ENCODE measurements at regions not wholly inside any gene's neighbourhood (a gene's known extent, or its start where the extent isn't known, plus 50 kb on each side); places are given as distances from the start of the nearest gene placed in this dataset.

DNA sequence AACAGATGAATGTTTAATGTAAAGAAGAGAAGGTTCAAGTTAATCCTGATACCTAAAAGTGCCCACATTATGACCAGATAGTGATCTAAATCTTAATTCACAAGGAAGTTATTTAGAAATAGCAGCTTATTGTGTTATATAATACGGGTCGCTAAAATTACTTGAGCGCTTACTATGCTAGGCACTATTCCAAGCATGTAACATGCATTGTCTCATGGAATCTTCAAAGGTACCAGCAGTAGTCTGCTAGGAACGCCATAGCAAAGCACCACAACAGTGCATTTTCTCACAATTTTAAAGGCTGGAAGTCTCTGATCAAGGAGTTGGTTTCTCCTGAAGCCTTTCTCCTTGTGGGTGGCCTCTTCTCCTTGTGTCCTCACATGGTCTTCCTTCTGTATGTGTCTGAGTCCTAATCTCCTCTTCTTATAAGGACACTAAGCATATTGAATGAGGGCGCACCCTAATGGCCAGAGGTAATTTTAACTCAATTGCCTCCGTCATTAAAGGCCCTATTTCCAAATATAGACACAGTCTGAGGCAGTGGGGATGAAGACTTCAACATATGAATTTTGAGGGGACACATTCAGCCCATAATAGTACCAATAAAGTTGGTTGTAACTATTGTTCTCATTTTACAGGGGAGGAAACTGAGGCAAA, 118.4 kb downstream of the LRRC30 start:
- Histone ChIP-seq H4K20me1 (ENCODE audit: insufficient read depth, low read length) (no peaks in the 10 kb centered on the region), H3K36me3 (replicated peaks in 1 of 2; ENCODE audit: control insufficient read depth in 1 of 2, insufficient read depth in 2 of 2, low read length in 2 of 2) (no peaks in the 10 kb centered on the region), H3K27ac (ENCODE audit: low read depth in 1 of 2, low read length in 2 of 2) (no peak overlapping the region), H3K4me2 (replicated peaks; ENCODE audit: extremely low read depth, low read length, poor library complexity, severe bottlenecking) (no peak overlapping the region), H3K9ac (ENCODE audit: insufficient read depth, low read length, poor library complexity, severe bottlenecking) (no peak overlapping the region), H3K9me3 (replicated peaks in 1 of 2; ENCODE audit: control insufficient read depth in 1 of 2, insufficient read depth in 1 of 2, low read length in 2 of 2) (no peaks in the 10 kb centered on the region), H2AFZ (ENCODE audit: insufficient read depth, low read depth, low read length, poor library complexity, severe bottlenecking) (no peak overlapping the region), H3K27me3 (ENCODE audit: control insufficient read depth in 2 of 2, insufficient read depth in 2 of 2, low read length in 2 of 2) (no peaks in the 10 kb centered on the region), H3K79me2 (ENCODE audit: insufficient read depth, low read length) (no peaks in the 10 kb centered on the region), H3K4me3 (replicated peaks in 1 of 3; ENCODE audit: low read depth in 2 of 3, low read length in 3 of 3) (no peak overlapping the region), H3K4me1 (ENCODE audit: control insufficient read depth in 1 of 2, insufficient read depth in 2 of 2, low read length in 2 of 2) (no peaks in the 10 kb centered on the region)
- Mint-ChIP-seq H3K27ac (no peak overlapping the region), H3K4me1 (no peaks in the 10 kb centered on the region), H3K27me3 (ENCODE audit: low read depth in 3 of 3) (peaks cover 0 to 2% (median 0%) of the 10 kb centered on the region in 3 donors), H3K36me3 (no peaks in the 10 kb centered on the region), H3K9me3 (peaks cover 0 to 5% (median 0%) of the 10 kb centered on the region in 7 donors), H3K4me3 (no peak overlapping the region)
- intact Hi-C loops (cut with micrococcal nuclease): no loop called here
- 92% methylated on average over 2 of the region's 6 CpGs for WGBS (ENCODE audit: insufficient coverage)
- TF ChIP-seq, protein P1, sequence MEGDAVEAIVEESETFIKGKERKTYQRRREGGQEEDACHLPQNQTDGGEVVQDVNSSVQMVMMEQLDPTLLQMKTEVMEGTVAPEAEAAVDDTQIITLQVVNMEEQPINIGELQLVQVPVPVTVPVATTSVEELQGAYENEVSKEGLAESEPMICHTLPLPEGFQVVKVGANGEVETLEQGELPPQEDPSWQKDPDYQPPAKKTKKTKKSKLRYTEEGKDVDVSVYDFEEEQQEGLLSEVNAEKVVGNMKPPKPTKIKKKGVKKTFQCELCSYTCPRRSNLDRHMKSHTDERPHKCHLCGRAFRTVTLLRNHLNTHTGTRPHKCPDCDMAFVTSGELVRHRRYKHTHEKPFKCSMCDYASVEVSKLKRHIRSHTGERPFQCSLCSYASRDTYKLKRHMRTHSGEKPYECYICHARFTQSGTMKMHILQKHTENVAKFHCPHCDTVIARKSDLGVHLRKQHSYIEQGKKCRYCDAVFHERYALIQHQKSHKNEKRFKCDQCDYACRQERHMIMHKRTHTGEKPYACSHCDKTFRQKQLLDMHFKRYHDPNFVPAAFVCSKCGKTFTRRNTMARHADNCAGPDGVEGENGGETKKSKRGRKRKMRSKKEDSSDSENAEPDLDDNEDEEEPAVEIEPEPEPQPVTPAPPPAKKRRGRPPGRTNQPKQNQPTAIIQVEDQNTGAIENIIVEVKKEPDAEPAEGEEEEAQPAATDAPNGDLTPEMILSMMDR (IDR thresholded peaks at IDR 0.05): no peak
- no peak for DNase-seq

DNA sequence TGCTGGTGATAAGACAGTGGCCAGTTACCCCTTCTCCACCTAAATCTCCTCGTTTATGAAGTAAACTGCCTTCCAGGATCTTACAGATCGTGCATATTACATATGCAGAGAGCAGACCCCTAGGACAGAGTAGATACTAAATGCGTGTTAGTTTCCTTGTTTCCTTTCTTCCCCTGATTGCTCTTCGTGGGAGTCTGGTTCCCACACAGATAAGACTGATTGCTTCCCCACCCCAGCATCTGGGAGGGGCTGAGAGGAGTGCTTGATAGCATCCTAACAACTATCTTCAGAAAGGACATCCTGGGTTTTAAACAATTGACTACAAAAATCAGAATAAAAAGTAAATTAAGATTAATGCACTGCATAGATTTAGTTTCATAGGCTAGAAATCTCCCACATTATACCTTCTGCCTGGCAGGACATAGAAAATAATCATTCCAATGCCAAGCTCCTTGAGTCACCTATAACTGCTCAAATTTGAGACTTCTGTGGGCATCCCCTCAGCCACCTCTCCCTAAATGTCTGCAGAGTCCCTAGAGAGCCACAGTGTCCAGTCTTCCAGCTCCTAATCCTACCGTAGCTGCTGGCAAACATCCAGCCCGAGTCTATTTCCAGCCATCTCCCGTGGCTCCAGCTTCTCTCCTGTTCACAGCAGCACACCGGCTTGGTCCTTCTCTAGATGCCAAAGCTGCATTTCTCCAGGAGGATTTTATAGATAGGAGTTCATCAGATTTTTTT, 128.3 kb downstream of the LRRC30 start:
- intact Hi-C loops (cut with micrococcal nuclease): no loop called here

More for the DNA sequence above, 128.3 kb downstream of the LRRC30 start:
- 60% methylated on average over 1 of the region's 8 CpGs for WGBS (ENCODE audit: insufficient coverage)
- Histone ChIP-seq H3K36me3 (replicated peaks in 1 of 2; ENCODE audit: control insufficient read depth in 1 of 2, insufficient read depth in 2 of 2, low read length in 2 of 2) (no peaks in the 10 kb centered on the region), H3K4me3 (replicated peaks in 1 of 3; ENCODE audit: low read depth in 2 of 3, low read length in 3 of 3) (no peak overlapping the region), H3K9ac (ENCODE audit: insufficient read depth, low read length, poor library complexity, severe bottlenecking) (no peak overlapping the region), H2AFZ (ENCODE audit: insufficient read depth, low read depth, low read length, poor library complexity, severe bottlenecking) (no peak overlapping the region), H4K20me1 (ENCODE audit: insufficient read depth, low read length) (no peaks in the 10 kb centered on the region), H3K4me1 (ENCODE audit: control insufficient read depth in 1 of 2, insufficient read depth in 2 of 2, low read length in 2 of 2) (no peaks in the 10 kb centered on the region), H3K9me3 (replicated peaks in 1 of 2; ENCODE audit: control insufficient read depth in 1 of 2, insufficient read depth in 1 of 2, low read length in 2 of 2) (peaks cover 0 to 3% of the 10 kb centered on the region in 2 donors), H3K79me2 (ENCODE audit: insufficient read depth, low read length) (no peaks in the 10 kb centered on the region), H3K27ac (ENCODE audit: low read depth in 1 of 2, low read length in 2 of 2) (no peak overlapping the region), H3K4me2 (replicated peaks; ENCODE audit: extremely low read depth, low read length, poor library complexity, severe bottlenecking) (no peak overlapping the region), H3K27me3 (ENCODE audit: control insufficient read depth in 2 of 2, insufficient read depth in 2 of 2, low read length in 2 of 2) (no peaks in the 10 kb centered on the region)
- Mint-ChIP-seq H3K27me3 (ENCODE audit: low read depth in 3 of 3) (peaks cover 2 to 9% (median 3%) of the 10 kb centered on the region in 3 donors), H3K36me3 (no peaks in the 10 kb centered on the region), H3K4me3 (no peak overlapping the region), H3K27ac (no peak overlapping the region), H3K4me1 (peaks cover 7% of the 10 kb centered on the region), H3K9me3 (peaks cover 0 to 17% (median 11%) of the 10 kb centered on the region in 7 donors)
- TF ChIP-seq, protein P1 (IDR thresholded peaks at IDR 0.05): no peak
- DNase-seq: no peak

Data from CD14-positive monocyte (primary cell).